GM12878 (cell line): ENCODE measurements at regions not wholly inside any gene's neighbourhood (a gene's known extent, or its start where the extent isn't known, plus 50 kb on each side); places are given as distances from the start of the nearest gene placed in this dataset.

Experiments used
- ATAC-seq: fragments of 200-7000 bp; cut with Tn5 transposase; 3 replicates; pipeline ENCODE4 v1.9.1; 2020; ENCODE audit warnings: mild to moderate bottlenecking, moderate library complexity
- BruUV-seq: library from RNA; stranded (reverse); fragments of 400-500 nt; replicated peaks from 2 replicates; lab custom pipeline; 2021; lab: Mats Ljungman, UMichigan
- CTCF ChIA-PET: fragments of 300-600 bp; sonication (Branson Sonifier 250); formaldehyde crosslinking; extraction: SDS; loops from one replicate; lab custom pipeline; 2021; ENCODE audit warnings: inconsistent platforms; lab: Yijun Ruan, JAX
- POLR2A ChIA-PET: fragments of 350-600 bp; formaldehyde crosslinking; extraction: SDS; loops from one replicate; lab custom pipeline; 2021; ENCODE audit warnings: inconsistent platforms; lab: Charles Lee
- RAD21 ChIA-PET: fragments of 300-600 bp; sonication (Branson Sonifier 250); formaldehyde crosslinking; loops from one replicate; lab custom pipeline; 2023; ENCODE audit warnings: antibody characterized with exemption; ENCODE audit not compliant: unreplicated experiment; lab: Charles Lee
- SMC1A ChIA-PET: fragments of 300-600 bp; sonication (Branson Sonifier 250); formaldehyde crosslinking; loops from one replicate; lab custom pipeline; 2023; ENCODE audit not compliant: unreplicated experiment, uncharacterized antibody; lab: Charles Lee
- DNase-seq: peaks from one replicate; pipeline ENCODE4 v3.0.0-alpha.2; 2011; ENCODE audit warnings: low read depth, low spot score
- FAIRE-seq: peaks from 3 replicates; lab custom pipeline; 2011; peaks lifted over from hg19 to GRCh38; lab: Jason Lieb, UNC
- H2AFZ ChIP-seq: 2 replicates; pipeline ENCODE4 v1.6.0; 2011; ENCODE audit warnings: low read depth, low read length, control low read depth; ENCODE audit not compliant: control insufficient read depth
- H3K27ac ChIP-seq: 2 replicates; pipeline ENCODE4 v1.5.1; 2011; ENCODE audit warnings: control low read depth; ENCODE audit not compliant: control insufficient read depth, insufficient read depth
- H3K27me3 ChIP-seq, 2 experiments: replicated peaks in 1 of 2; 2 replicates each; pipeline versions ENCODE4 v1.6.0 to v1.6.1; 2011; ENCODE audit warnings: low read length in 1 of 2; ENCODE audit not compliant: control insufficient read depth in 2 of 2, insufficient read depth in 2 of 2
- H3K36me3 ChIP-seq, 2 experiments: 2 replicates each; pipeline ENCODE4 v1.5.1; 2011; ENCODE audit warnings: low read length in 1 of 2; ENCODE audit not compliant: control insufficient read depth in 2 of 2, insufficient read depth in 2 of 2
- H3K4me1 ChIP-seq: 2 replicates; pipeline ENCODE4 v1.6.1; 2011; ENCODE audit warnings: mild to moderate bottlenecking, low read length, moderate library complexity, mixed read lengths; ENCODE audit not compliant: control insufficient read depth, insufficient read depth
- H3K4me2 ChIP-seq: 2 replicates; pipeline ENCODE4 v1.6.0; 2011; ENCODE audit warnings: control low read depth; ENCODE audit not compliant: control insufficient read depth, insufficient read depth
- H3K4me3 ChIP-seq: fragments of 200-600 bp; sonication (generic); 2 replicates; pipeline ENCODE4 v1.5.1; 2016
- H3K79me2 ChIP-seq: 2 replicates; pipeline ENCODE4 v1.6.0; 2011; ENCODE audit warnings: low read length; ENCODE audit not compliant: control insufficient read depth, insufficient read depth
- H3K9ac ChIP-seq: 2 replicates; pipeline ENCODE4 v1.8.0; 2011; ENCODE audit warnings: low read length, control low read depth, mixed read lengths; ENCODE audit not compliant: control insufficient read depth, insufficient read depth
- H3K9me3 ChIP-seq: replicated peaks from 3 replicates; pipeline ENCODE4 v1.5.1; 2011; ENCODE audit warnings: mild to moderate bottlenecking, low read length; ENCODE audit not compliant: control insufficient read depth, insufficient read depth
- H4K20me1 ChIP-seq: 2 replicates; pipeline ENCODE4 v1.6.0; 2011; ENCODE audit not compliant: control insufficient read depth, insufficient read depth
- EED ChIP-seq: sonication (generic); IDR thresholded peaks from 2 replicates; pipeline ENCODE4 v1.6.1; 2016; ENCODE audit warnings: antibody characterized with exemption, low read depth
- MLLT1 ChIP-seq: fragments of 450-650 bp; IDR thresholded peaks from 2 replicates; pipeline ENCODE4 v1.6.1; 2016; ENCODE audit warnings: mild to moderate bottlenecking
- NFIC ChIP-seq: IDR thresholded peaks from 2 replicates; pipeline ENCODE4 v1.6.1; 2012; ENCODE audit warnings: low read depth, mild to moderate bottlenecking, inconsistent platforms, low read length, moderate library complexity
- WGBS: methylation state at CpG from one replicate; pipeline ENCODE4 v1.1.6; 2016; ENCODE audit warnings: low lambda C conversion rate; ENCODE audit not compliant: insufficient replicate concordance, insufficient coverage; ENCODE audit errors: missing lambda C conversion rate; 5-methylcytosine and 5-hydroxymethylcytosine counted together
- in situ Hi-C: fragments of 300-500 bp; cut with MboI; formaldehyde crosslinking; loops from 9 replicates; pipeline ENCODE4 v1.14.3; 2018; ENCODE audit warnings: mixed read lengths
- intact Hi-C: fragments of 100-400 bp; cut with micrococcal nuclease; formaldehyde crosslinking; loops from one replicate; pipeline ENCODE4 v1.14.2; 2022; ENCODE audit not compliant: unreplicated experiment

DNA sequence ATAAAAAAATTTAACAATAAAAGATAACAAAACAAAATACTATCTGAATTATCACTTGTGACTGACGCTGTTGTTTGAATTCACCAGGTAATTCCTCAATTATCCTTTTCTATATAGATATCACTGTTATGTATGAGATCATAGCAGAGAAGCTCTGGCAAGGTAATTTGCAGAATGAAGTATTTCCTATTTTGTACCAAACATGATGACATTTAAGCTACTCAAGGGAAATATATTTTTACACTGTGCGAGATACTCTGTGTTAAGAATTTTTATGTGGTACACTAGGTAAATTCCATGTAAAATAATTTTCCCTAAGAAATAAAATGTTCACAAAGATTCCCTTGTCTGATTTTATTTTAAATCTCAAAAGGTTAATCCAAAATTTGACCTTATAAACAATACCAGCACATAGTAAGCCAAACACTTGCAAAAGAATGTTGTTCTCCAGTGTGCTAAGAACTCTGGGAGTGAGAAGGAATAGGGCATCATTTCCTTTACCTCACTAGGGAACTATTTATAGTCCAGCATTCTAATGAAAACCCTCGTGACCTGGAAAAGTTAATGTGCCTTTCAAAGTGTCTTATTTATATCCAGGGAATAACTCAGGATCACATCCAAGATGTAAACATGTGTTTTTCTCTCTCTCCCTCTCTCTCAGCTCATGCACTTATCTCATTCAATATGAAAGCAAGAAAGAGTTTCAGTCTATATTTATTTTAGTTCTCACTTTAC is 115.2 kb upstream of the RAP1B start:
- ATAC-seq (peak; percentile 39), DNase-seq (no peak), FAIRE-seq (no peak)
- no peak overlapping the region for H3K9ac ChIP-seq
- no peaks in the 10 kb centered on the region for H3K36me3 ChIP-seq
- H3K27me3 ChIP-seq, result no peaks in the 10 kb centered on the region
- peaks cover 27% of the 10 kb centered on the region for H3K4me1 ChIP-seq
- POLR2A ChIA-PET, result interaction anchor here (0.5 to 1.1 kb wide), 4 partner anchors 10 to 131 kb away, joined by 3 to 4 read pairs (median 3); no protein-coding TSS in a partner anchor
- in situ Hi-C loops (no loop called here), intact Hi-C loops (loop anchor here (5.0 kb wide), 1 partner anchor 97 kb away; no protein-coding TSS in a partner anchor)
- H3K9me3 ChIP-seq, result no peaks in the 10 kb centered on the region; the same call in 2 of the 3 replicates
- H3K4me3 ChIP-seq, result no peak overlapping the region
- TF ChIP-seq NFIC (0 out of 2 replicates have a peak, but pooled peaks have one; percentile 33), EED (0 out of 2 replicates have a peak, but pooled peaks have one; percentile 29), MLLT1 (no peak)
- RAD21 ChIA-PET, result interaction anchor here (1.4 to 4.7 kb wide), 4 partner anchors 13 to 53 kb away, joined by 4 to 39 read pairs (median 8); no protein-coding TSS in a partner anchor
- CTCF ChIA-PET, result interaction anchor here (1.0 to 2.6 kb wide), 4 partner anchors 11 to 77 kb away, joined by 3 to 7 read pairs (median 4); no protein-coding TSS in a partner anchor
- H4K20me1 ChIP-seq, result no peaks in the 10 kb centered on the region
- no peak overlapping the region for H3K27ac ChIP-seq
- 65% methylated on average over 3 of the region's 3 CpGs for WGBS
- H3K79me2 ChIP-seq, result no peaks in the 10 kb centered on the region
- BruUV-seq, result no TSS peak
- SMC1A ChIA-PET, result interaction anchor here (0.7 to 6.0 kb wide), 8 partner anchors 11 to 92 kb away, joined by 3 to 84 read pairs (median 4); no protein-coding TSS in a partner anchor
- peak overlapping the region; percentile 94 for H3K4me2 ChIP-seq
- H2AFZ ChIP-seq, result peak overlapping the region; percentile 1; the same call in 1 of the 2 replicates
